ENCODE measurements at regions not wholly inside any gene's neighbourhood (a gene's known extent, or its start where the extent isn't known, plus 50 kb on each side); places are given as distances from the start of the nearest gene placed in this dataset.

- no peak for TF ChIP-seq MAX (IDR thresholded peaks at IDR 0.05)
- TF ChIP-seq RAD21 (IDR thresholded peaks at IDR 0.05; ENCODE audit: low read depth): no peak
Measured at GRCh38 chr16:35560637-35560984, 2101.2 kb downstream of the TP53TG3F start (continued).

GRCh38 chr16:35561346-35561745 is 2101.9 kb downstream of the TP53TG3F start:
- TF ChIP-seq POLR2A (IDR thresholded peaks at IDR 0.05; ENCODE audit: borderline replicate concordance, extremely low read depth, insufficient read depth, insufficient read length) (no peak), ELF1 (IDR thresholded peaks at IDR 0.05; ENCODE audit: borderline replicate concordance, low read depth) (no peak), EZH2 (IDR thresholded peaks at IDR 0.05) (no peak), ZNF274 (IDR thresholded peaks at IDR 0.05; ENCODE audit: low read depth, low read length) (no peak), YY1 (IDR thresholded peaks at IDR 0.05; ENCODE audit: extremely low read depth, insufficient replicate concordance, low read depth, low read length) (no peak), SRF (IDR thresholded peaks at IDR 0.05; ENCODE audit: low read depth) (no peak), CTCF (IDR thresholded peaks at IDR 0.05 in 2 of 3, conservative IDR thresholded peaks at IDR 0.05 in 1 of 3; ENCODE audit: borderline replicate concordance in 1 of 3, insufficient read depth in 1 of 3, low read depth in 2 of 3, low read length in 2 of 3) (no peak), CBX3 (IDR thresholded peaks at IDR 0.05; ENCODE audit: low read depth) (no peak), FOSL1 (IDR thresholded peaks at IDR 0.05; ENCODE audit: low read depth) (no peak), SIN3A (IDR thresholded peaks at IDR 0.05; ENCODE audit: low read depth) (no peak), TCF7L2 (IDR thresholded peaks at IDR 0.05; ENCODE audit: borderline replicate concordance, extremely low read depth, insufficient read depth, insufficient read length) (no peak), MAX (IDR thresholded peaks at IDR 0.05) (no peak)
- Histone ChIP-seq H3K4me1 (ENCODE audit: control insufficient read depth in 1 of 2, insufficient read depth in 2 of 2, low read length in 2 of 2) (peaks cover 0 to 5% of the 10 kb centered on the region in 2 experiments; a peak in 1 of 4 replicates), H3K9ac (ENCODE audit: low read length) (no peak overlapping the region), H3K79me2 (ENCODE audit: insufficient read depth, low read length) (no peaks in the 10 kb centered on the region), H3K36me3 (ENCODE audit: control insufficient read depth in 1 of 2, insufficient read depth in 2 of 2, low read length in 2 of 2) (no peaks in the 10 kb centered on the region), H3K27me3 (ENCODE audit: insufficient read depth, low read length) (no peaks in the 10 kb centered on the region), H3K27ac (ENCODE audit: low read depth, low read length) (no peak overlapping the region), H3K9me3 (ENCODE audit: control insufficient read depth in 1 of 2, insufficient read depth in 1 of 2, low read depth in 1 of 2, low read length in 2 of 2) (no peaks in the 10 kb centered on the region; a peak in 1 of 4 replicates), H4K20me1 (ENCODE audit: insufficient read depth) (no peaks in the 10 kb centered on the region), H3K9me2 (ENCODE audit: insufficient read depth) (no peaks in the 10 kb centered on the region), H2AFZ (ENCODE audit: low read depth, low read length, poor library complexity, severe bottlenecking) (no peak overlapping the region), H3K4me2 (ENCODE audit: low read length) (no peak overlapping the region), H3K4me3 (replicated peaks in 1 of 2; ENCODE audit: low read depth in 1 of 2, low read length in 2 of 2) (no peak overlapping the region)
- ChIA-PET RAD21 (ENCODE audit: low non-redundant PET in 1 of 2, low total read pairs in 2 of 2, uncharacterized antibody in 2 of 2, unreplicated experiment in 2 of 2) (no interaction called here), CTCF (no interaction called here), POLR2A (no interaction called here)
- DNase-seq (ENCODE audit: low read depth, low spot score) (no peak), ATAC-seq (no peak)
- no TSS peak for BruUV-seq (replicated peaks)
- intact Hi-C loops (cut with micrococcal nuclease): no loop called here

All from HCT116 (cell line).